ENCODE measurements at regions not wholly inside any gene's neighbourhood (a gene's known extent, or its start where the extent isn't known, plus 50 kb on each side); places are given as distances from the start of the nearest gene placed in this dataset.

GRCh38 chr20:12467758-12468157 is 541.0 kb upstream of the SPTLC3 start:
- no peak for DNase-seq
- no peaks in the 10 kb centered on the region for H3K36me3 ChIP-seq
- TF ChIP-seq EP300 (IDR thresholded peaks at IDR 0.05), result no peak
- no peak for TF ChIP-seq CTCF (IDR thresholded peaks at IDR 0.05)
- no peak for TF ChIP-seq POLR2A (IDR thresholded peaks at IDR 0.05)
- no peak for TF ChIP-seq POLR2AphosphoS5 (IDR thresholded peaks at IDR 0.05)
- H3K4me3 ChIP-seq, result no peak overlapping the region
- H3K9me3 ChIP-seq, result no peaks in the 10 kb centered on the region
- H3K27me3 ChIP-seq, result no peaks in the 10 kb centered on the region
- ATAC-seq (ENCODE audit: low FRiP score in 2 of 2), result no peak
- no peak overlapping the region for H3K27ac ChIP-seq
- WGBS, 2 donors, result 76 to 79% methylated on average over 4 of the region's 4 CpGs
- no peaks in the 10 kb centered on the region for H3K4me1 ChIP-seq

GRCh38 chr20:12482661-12483060 is 526.1 kb upstream of the SPTLC3 start:
- H3K4me3 ChIP-seq, result no peak overlapping the region
- no peaks in the 10 kb centered on the region for H3K9me3 ChIP-seq
- H3K4me1 ChIP-seq, result no peaks in the 10 kb centered on the region
- no peak overlapping the region for H3K27ac ChIP-seq
- WGBS, 2 donors, result 91 to 96% methylated on average over 2 of the region's 2 CpGs
- no peaks in the 10 kb centered on the region for H3K36me3 ChIP-seq
- TF ChIP-seq POLR2A (IDR thresholded peaks at IDR 0.05), result no peak
- no peak for TF ChIP-seq POLR2AphosphoS5 (IDR thresholded peaks at IDR 0.05)
- no peak for TF ChIP-seq CTCF (IDR thresholded peaks at IDR 0.05)
- no peak for TF ChIP-seq EP300 (IDR thresholded peaks at IDR 0.05)
- DNase-seq (peak in 1 of 2 donors; percentile 40), ATAC-seq (ENCODE audit: low FRiP score in 2 of 2) (no peak)
- H3K27me3 ChIP-seq, result no peaks in the 10 kb centered on the region

GRCh38 chr20:12502443-12502842 is 506.3 kb upstream of the SPTLC3 start:
- ATAC-seq (ENCODE audit: low FRiP score in 2 of 2) (no peak), DNase-seq (no peak)
- H3K9me3 ChIP-seq, result no peaks in the 10 kb centered on the region
- 67 to 74% methylated on average over 2 of the region's 2 CpGs for WGBS, 2 donors
- no peak overlapping the region for H3K27ac ChIP-seq
- no peaks in the 10 kb centered on the region for H3K36me3 ChIP-seq
- TF ChIP-seq POLR2A (IDR thresholded peaks at IDR 0.05) (no peak), CTCF (IDR thresholded peaks at IDR 0.05) (no peak), POLR2AphosphoS5 (IDR thresholded peaks at IDR 0.05) (no peak), EP300 (IDR thresholded peaks at IDR 0.05) (no peak)
- no peak overlapping the region for H3K4me3 ChIP-seq
- no peaks in the 10 kb centered on the region for H3K4me1 ChIP-seq
- H3K27me3 ChIP-seq, result no peaks in the 10 kb centered on the region

- WGBS, 2 donors, result 79 to 100% methylated on average over 1 of the region's 1 CpG
- Histone ChIP-seq H3K36me3 (no peaks in the 10 kb centered on the region), H3K27me3 (no peaks in the 10 kb centered on the region), H3K4me1 (no peaks in the 10 kb centered on the region), H3K27ac (no peak overlapping the region), H3K9me3 (no peaks in the 10 kb centered on the region), H3K4me3 (no peak overlapping the region)
- ATAC-seq (ENCODE audit: low FRiP score in 2 of 2), result no peak
- no peak for DNase-seq
- TF ChIP-seq POLR2A (IDR thresholded peaks at IDR 0.05) (no peak), POLR2AphosphoS5 (IDR thresholded peaks at IDR 0.05) (no peak), CTCF (IDR thresholded peaks at IDR 0.05) (no peak), EP300 (IDR thresholded peaks at IDR 0.05) (no peak)
Measured at GRCh38 chr20:12504779-12505178, 504.0 kb upstream of the SPTLC3 start.

GRCh38 chr20:12511499-12511898 is 497.3 kb upstream of the SPTLC3 start:
- 76 to 84% methylated on average over 3 of the region's 3 CpGs for WGBS, 2 donors
- Histone ChIP-seq H3K4me3 (no peak overlapping the region), H3K27me3 (no peaks in the 10 kb centered on the region), H3K9me3 (no peaks in the 10 kb centered on the region), H3K27ac (no peak overlapping the region), H3K36me3 (no peaks in the 10 kb centered on the region), H3K4me1 (no peaks in the 10 kb centered on the region)
- ATAC-seq (ENCODE audit: low FRiP score in 2 of 2) (no peak), DNase-seq (no peak)
- TF ChIP-seq POLR2AphosphoS5 (IDR thresholded peaks at IDR 0.05), result no peak
- no peak for TF ChIP-seq EP300 (IDR thresholded peaks at IDR 0.05)
- no peak for TF ChIP-seq POLR2A (IDR thresholded peaks at IDR 0.05)
- TF ChIP-seq CTCF (IDR thresholded peaks at IDR 0.05), result no peak

All from upper lobe of left lung (tissue), 6 donors.